ENCODE measurements at regions not wholly inside any gene's neighbourhood (a gene's known extent, or its start where the extent isn't known, plus 50 kb on each side); places are given as distances from the start of the nearest gene placed in this dataset.

DNA sequence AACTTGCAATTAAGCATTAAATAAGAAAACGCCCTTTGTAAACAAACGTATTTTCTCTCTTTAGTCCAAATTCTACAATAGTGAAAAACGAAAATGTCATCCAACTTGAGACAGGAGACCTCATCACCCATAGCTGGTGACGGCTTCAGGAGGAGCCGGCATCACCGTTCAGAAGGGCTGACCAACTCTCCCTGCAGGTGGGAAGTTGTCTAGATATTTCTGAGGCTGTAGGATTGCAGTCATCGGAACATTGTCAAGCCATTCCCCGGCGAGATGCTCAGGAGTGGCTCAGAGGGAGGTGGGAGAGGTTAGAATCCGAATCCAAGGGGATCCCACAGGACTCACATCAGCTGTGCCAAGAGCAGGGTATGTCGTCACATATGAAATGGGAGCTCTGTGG is 76.7 kb downstream of the RBFOX3 start:
- no peak for TF ChIP-seq CTCF (IDR thresholded peaks at IDR 0.05)
- no peak for TF ChIP-seq POLR2A (IDR thresholded peaks at IDR 0.05)
